GM18858 (cell line): ENCODE measurements at regions not wholly inside any gene's neighbourhood (a gene's known extent, or its start where the extent isn't known, plus 50 kb on each side); places are given as distances from the start of the nearest gene placed in this dataset.
"Not testable (repeated sequence)": the region's sequence is repeated elsewhere in the genome, so short reads cannot be mapped to it uniquely, and the experiment has no call there.

Experiments used
- ATAC-seq: cut with Tn5 transposase; IDR thresholded peaks from one replicate; pipeline ENCODE4 v1.9.1; 2021; ENCODE audit not compliant: unreplicated experiment

- no peak for ATAC-seq
These were observed 132.6 kb upstream of the PODXL start for GRCh38 chr7:131688738-131689661.

- no peak for ATAC-seq
These were observed 130.9 kb upstream of the PODXL start for GRCh38 chr7:131687296-131687695.

GRCh38 chr7:131686833-131687232 is 130.4 kb upstream of the PODXL start:
- ATAC-seq, result no peak

GRCh38 chr7:131683536-131684125 is 127.2 kb upstream of the PODXL start:
- no peak for ATAC-seq

- ATAC-seq, result no peak
These were observed 125.5 kb upstream of the PODXL start for GRCh38 chr7:131681961-131682360.

- ATAC-seq, result not testable (repeated sequence)
These were observed 122.6 kb upstream of the PODXL start for GRCh38 chr7:131679071-131679470.

- ATAC-seq, result not testable (repeated sequence)
These were observed 120.4 kb upstream of the PODXL start for GRCh38 chr7:131676850-131677249.

GRCh38 chr7:131674131-131674530 is 117.7 kb upstream of the PODXL start:
- ATAC-seq, result no peak

- ATAC-seq, result no peak
These were observed 117.1 kb upstream of the PODXL start for GRCh38 chr7:131673576-131673975.

- ATAC-seq, result no peak
These were observed 114.0 kb upstream of the PODXL start for GRCh38 chr7:131670406-131670805.

GRCh38 chr7:131667699-131668098 is 111.3 kb upstream of the PODXL start:
- ATAC-seq, result no peak

- ATAC-seq, result no peak
These were observed 108.6 kb upstream of the PODXL start for GRCh38 chr7:131665021-131665420.

GRCh38 chr7:131664570-131664969 is 108.1 kb upstream of the PODXL start:
- ATAC-seq, result no peak

GRCh38 chr7:131662301-131662873 is 106.0 kb upstream of the PODXL start:
- not testable (repeated sequence) for ATAC-seq

GRCh38 chr7:131657881-131658280 is 101.5 kb upstream of the PODXL start:
- ATAC-seq, result no peak

- ATAC-seq, result no peak
These were observed 100.7 kb upstream of the PODXL start for GRCh38 chr7:131656980-131657723.

- no peak for ATAC-seq
These were observed 99.4 kb upstream of the PODXL start for GRCh38 chr7:131655866-131656265.

GRCh38 chr7:131655447-131655846 is 99.0 kb upstream of the PODXL start:
- ATAC-seq, result no peak

- ATAC-seq, result no peak
These were observed 98.4 kb upstream of the PODXL start for GRCh38 chr7:131654668-131655326.

GRCh38 chr7:131654249-131654558 is 97.8 kb upstream of the PODXL start:
- no peak for ATAC-seq
